ENCODE measurements at regions not wholly inside any gene's neighbourhood (a gene's known extent, or its start where the extent isn't known, plus 50 kb on each side); places are given as distances from the start of the nearest gene placed in this dataset.
"Not testable (repeated sequence)": the region's sequence is repeated elsewhere in the genome, so short reads cannot be mapped to it uniquely, and the experiment has no call there.

GRCh38 chrX:52261125-52261462 is 76.4 kb downstream of the MAGED4 start:
- no peak for DNase-seq

DNA sequence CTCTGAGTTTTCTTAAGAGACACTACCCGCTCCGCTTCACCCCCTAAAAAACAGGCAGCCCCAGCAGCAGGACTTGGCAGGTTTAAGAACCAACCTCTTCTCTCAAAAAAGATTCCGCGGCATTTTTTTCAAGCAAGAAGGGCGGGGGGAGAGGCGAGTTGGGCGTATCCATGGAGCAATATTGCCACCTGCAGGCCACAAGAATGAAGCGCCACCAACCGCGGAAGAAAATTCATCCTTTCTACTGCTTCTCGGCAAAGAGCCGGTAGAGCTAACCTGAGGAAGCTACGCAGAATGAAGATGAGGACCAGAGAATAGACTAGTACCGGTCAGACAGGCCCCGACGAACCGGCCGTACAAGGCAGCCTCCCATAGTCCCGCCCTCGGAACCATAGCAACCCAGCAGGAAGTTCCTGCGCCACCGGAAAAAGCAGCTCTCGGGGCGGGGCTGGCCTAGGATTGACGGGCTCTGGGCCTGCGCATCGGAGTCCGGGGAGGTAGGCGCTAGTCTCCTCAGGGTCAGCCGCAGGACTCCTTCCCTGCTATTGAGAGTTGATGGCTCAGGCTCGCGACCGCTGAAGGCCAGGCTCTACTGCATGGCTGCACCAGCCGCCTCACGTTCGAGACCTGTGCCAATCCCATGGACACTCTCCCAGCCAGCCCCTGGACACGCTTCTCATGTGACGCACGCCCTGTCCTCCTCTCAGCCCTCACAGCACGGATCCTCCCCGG is 76.9 kb downstream of the MAGED4 start:
- peak; percentile 32 for DNase-seq

- DNase-seq, result no peak
Measured at GRCh38 chrX:52262195-52262546, 77.5 kb downstream of the MAGED4 start.

DNA sequence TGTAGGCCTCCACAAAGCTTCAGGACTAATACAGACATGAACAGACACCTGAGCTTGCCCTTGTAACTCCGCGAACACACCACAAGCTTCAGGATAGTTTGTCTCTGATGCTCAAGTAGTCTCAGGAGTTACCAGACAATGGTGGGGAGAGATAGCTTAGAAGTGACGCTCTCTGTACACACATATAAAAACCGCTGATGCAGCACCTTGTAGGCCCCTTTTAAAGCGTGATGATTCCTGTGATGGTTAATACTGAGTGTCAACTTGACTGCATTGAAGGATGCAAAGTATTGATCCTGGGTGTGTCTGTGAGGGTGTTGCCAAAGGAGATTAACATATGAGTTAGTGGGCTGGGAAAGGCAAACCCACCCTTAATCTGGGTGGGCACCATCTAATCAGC is 78.7 kb downstream of the MAGED4 start:
- DNase-seq, result no peak

DNA sequence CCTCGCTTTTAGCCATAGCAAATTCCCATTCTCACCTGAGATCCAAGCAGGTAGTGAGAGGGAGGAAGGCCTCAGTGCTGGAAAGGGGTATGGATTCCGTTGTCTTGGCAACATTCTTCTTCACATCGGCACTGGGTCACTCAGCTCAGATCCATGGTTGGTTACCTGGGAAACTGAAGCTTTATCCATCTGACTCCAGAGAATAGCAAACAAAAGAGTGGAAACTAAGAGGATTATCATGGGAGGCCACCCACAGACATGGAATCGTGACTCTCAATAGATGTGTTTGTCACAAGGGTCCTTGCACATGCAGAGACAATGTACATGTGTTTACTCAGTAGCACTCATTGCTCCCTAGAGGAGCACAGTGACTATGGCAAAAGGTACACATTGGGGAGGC is 81.0 kb downstream of the MAGED4 start:
- no peak for DNase-seq

DNA sequence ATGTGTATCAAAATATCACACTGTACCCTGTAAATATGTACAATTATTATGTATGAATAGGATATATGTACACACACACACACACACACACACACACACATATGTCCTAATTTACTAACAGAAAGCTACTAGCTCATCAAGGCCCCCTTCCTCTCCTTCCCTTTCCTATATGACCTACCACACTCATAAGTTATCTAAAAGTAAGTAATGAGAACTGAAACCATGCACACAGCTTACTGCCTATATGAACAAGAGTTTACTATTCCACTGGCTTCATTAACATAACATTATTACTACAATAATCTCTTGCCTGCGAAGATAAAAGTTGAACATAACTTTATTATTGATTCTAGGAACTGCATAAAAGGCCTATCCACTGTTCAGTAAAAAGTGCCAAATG is 83.8 kb downstream of the MAGED4 start:
- DNase-seq, result not testable (repeated sequence)

DNA sequence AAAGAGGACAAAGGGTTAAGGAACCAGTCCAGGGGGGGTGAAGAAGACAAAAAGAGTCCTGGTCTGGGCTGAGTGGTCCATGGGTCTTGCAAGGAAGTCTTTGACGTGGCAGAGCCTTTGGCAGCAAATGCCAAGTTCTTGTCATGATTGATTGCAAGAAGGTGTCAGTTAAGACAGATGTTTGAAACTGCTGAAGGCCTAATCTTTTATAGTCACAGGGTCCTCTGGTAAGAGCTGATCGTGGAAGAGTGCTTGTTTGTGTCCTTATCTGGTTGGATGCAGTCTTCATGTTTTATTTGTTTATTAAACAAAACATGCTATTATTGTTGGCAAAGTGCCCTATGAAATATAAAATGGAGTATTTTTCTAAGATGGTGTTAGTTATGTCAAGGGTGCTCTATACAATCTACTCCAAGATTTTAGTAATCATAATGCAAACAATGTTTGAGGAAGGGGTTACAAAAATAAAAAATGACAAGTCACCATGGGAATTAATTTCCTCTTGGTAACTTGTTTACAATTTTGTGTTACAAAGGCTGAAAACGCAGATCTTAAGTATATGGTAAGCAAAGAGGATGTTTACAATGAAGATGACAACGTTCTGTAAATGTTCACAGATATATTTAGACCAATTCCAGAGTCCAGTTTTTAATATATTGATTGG is 85.9 kb downstream of the MAGED4 start:
- DNase-seq, result no peak

DNA sequence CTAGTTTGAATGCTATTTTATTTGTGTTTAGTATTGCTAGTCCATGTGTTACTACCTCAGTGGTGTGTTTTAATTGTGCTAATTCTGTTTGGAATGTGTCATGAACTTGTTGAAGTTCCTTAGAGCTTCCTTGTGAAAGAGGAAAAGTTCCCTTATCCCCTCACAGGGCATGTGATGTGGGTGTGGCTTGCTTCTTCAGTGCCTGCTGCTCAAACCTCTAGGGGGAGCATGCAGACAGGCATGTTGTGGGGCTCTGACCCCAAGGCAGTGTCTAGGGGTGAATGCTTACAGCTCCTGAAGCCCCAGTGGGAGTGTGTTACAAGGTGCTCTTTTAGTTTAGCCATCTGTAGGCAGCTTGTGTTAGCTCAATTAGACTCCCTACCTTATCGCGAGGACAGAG is 86.5 kb downstream of the MAGED4 start:
- DNase-seq, result no peak

DNA sequence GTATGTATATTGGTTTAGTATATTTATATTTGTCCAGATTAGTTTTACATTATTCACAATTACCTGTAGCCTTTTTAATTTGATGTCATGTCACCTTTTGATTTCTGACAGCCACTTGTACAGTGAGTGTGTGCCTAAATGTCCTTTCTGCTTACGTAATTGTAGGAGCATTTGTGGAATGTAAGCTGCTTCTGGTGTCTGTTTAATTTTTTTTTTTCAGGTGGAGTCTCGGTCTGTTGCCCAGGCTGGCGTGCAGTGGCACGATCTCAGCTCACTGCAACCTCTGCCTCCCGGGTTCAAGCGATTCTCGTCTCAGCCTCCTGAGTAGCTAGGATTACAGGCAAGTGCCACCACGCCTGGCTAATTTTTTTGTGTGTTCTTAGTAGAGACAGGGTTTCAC is 91.2 kb upstream of the XAGE2 start:
- no peak for DNase-seq

DNA sequence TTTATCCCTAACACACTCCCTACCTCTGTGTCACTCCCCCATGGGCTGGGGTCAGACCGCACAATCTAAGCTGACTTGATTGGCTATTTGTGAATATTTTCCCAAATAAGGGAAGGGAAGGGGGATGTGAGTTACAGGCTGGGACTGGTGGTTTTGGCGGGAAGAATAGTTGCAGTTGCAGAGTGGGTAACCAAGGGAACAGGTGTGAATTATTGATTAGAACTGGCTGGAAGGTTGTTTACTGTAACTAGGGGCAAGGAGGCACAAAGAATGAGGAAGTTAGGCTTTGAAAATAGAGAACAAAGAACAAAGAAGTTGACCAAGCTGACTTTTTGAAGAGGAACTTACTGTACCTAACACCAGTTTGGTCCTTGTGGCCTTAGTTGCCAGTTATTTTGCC is 88.0 kb upstream of the XAGE2 start:
- DNase-seq, result no peak

- no peak for DNase-seq
Measured at GRCh38 chrX:52284865-52285264, 84.0 kb upstream of the XAGE2 start.

- not testable (repeated sequence) for DNase-seq
Measured at GRCh38 chrX:52298968-52299367, 69.9 kb upstream of the XAGE2 start.

- DNase-seq, result not testable (repeated sequence)
Measured at GRCh38 chrX:52308532-52308931, 60.3 kb upstream of the XAGE2 start.

Data from 8988T (cell line).